NCI-H2107 (cell line): ENCODE measurements at regions not wholly inside any gene's neighbourhood (a gene's known extent, or its start where the extent isn't known, plus 50 kb on each side); places are given as distances from the start of the nearest gene placed in this dataset.
A peak's percentile ranks its signal among the peaks of the same experiment; 100 is the strongest.

ENCODE experiments used
- DNase-seq: peaks from one replicate; lab custom pipeline; 2025; lab: John Stamatoyannopoulos, UW

DNA sequence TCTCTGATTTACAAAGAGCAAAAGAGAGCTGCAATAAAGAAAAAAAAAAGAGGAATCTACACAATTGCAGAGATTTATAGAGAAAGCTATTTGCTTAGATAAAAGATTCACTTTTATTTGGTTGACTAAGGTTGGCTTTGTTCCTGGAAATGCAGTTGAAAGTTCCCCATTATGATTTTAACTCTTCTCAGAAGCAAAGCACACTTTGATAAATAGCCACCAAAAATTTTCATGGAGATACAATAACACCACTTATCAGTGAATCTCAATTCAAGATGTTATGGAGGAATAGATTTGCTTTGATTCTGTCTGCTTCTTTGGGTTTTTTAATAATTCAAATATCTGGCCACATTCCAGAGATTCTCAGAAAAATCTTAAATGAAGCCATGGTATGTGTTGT lies 88.5 kb upstream of the ANO3 start:
- no peak for DNase-seq

DNA sequence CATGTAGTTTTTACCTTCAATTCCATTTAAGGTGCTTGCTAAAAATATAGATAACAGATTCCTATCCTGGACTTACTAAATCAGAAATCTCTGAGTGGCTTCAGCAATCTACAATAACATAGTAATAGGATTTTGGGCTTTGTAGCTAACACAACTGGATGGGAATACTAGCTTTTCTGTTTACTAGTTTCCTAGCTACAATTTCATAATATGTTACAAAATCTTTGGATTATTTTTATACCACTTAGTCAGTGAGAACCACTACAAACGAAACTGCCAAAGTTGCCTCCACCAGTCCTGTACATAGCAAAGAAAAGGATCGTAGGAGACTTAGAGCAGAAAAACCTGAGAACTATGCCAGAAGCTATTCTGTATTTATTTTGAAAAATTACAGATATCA lies 87.7 kb upstream of the ANO3 start:
- DNase-seq: no peak

DNA sequence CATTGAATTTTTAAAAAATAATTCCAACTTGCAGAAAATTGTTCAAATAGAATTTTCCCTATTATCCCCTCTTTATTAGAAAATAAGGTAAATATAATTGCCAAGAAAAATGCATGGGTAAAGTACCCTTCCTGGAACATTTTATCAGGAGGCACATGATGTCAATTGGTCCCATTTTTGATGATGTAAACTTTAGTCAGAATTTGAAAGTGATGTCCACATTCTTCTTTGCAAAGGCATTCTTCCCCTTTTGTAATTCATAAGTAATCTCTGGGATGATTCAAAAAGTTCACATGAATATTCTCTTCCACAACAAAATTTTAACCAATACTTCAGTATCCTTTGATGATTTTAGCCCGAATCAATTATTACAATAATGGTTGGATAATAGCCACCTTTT lies 86.9 kb upstream of the ANO3 start:
- no peak for DNase-seq

DNA sequence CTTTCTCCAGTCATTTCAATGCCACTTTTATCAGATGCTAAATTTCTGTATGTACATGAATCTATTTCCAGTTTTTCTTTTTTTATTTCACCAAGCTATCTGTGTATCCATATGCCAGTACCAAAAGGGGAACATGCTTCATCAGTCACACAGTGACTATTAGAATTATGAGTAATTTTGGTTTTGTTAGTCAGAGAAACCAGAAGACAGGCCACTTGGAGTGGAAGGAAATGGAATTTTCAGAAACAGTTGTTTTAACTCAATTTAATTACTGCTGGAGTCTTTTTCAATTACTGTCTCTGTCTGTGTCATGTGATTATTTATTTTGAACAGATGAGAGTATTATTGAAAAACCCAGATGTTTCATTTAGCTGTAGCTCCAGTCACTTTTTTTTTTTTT lies 84.6 kb upstream of the ANO3 start:
- DNase-seq: no peak

DNA sequence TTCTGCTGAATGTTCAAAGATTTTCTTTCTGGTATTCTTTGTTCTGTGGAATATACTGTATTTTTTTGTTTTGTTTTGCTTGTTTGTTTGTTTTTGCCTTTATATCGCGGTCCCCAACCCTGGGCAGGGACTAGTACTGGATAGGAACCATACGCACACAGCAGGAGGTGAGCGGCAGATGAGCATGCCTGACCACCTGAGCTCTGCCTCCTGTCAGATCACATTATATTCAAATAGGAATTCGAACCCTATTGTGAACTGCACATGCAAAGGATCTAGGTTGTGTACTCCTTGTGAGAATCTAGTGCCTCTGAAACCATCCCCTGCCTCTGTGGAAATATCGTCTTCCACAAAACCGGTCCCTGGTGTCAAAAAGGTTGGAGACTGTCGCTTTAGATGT lies 83.3 kb upstream of the ANO3 start:
- DNase-seq: no peak

DNA sequence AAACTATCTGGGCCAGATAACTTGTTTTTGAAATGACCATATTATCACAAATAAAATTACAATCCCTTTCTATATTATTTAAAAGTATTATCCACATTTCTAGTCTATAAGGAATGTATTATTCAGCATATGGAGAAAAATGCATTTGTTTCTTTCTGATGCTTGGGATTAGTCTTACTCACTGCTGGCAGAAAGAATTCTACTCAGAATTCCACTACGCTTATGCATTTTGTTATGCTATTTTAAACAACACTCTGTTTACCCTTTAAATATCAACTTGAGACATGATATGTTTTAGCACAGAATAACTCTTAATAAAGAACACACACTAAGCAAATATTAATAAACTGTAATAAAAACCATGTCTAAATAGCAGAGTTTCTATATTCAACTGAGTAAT lies 77.6 kb upstream of the ANO3 start:
- no peak for DNase-seq

- no peak for DNase-seq
Observed at GRCh38 chr11:26263769-26264168, 68.2 kb upstream of the ANO3 start.

GRCh38 chr11:26264266-26264665 lies 67.7 kb upstream of the ANO3 start:
- no peak for DNase-seq

DNA sequence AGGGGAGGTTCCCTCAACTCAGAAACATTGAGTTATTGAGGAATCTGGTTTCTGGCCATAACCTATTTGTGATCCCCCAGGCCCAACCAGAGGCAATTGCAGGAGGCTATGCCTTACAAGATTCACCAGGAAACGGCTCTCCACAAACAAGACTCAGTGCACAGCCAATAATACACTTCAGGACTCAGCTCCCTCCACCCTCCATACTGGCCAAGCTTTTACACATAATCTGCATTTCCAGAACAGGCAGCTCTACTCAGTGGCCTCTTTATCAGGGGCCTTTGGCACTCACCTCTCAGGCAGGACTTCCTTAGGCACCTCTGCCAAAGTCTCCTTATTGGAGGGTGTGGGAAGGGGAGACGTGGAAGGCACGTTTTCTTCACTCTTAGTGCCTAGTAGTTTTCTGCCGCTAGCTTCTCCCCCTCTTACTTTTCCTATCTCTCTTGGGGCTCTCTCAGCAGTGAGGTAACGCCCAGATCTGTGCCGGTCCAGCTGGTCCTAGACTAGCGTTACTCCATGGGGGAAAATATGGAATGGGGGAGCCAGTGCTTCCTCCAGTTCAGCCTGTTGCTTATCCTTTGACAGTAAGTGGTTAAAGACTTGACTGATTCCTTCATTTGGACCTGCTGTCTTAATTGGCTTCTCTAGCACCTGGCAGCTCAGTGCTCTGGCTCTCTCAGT lies 62.8 kb upstream of the ANO3 start:
- no peak for DNase-seq

- DNase-seq: no peak
Observed at GRCh38 chr11:26271666-26272065, 60.3 kb upstream of the ANO3 start.

DNA sequence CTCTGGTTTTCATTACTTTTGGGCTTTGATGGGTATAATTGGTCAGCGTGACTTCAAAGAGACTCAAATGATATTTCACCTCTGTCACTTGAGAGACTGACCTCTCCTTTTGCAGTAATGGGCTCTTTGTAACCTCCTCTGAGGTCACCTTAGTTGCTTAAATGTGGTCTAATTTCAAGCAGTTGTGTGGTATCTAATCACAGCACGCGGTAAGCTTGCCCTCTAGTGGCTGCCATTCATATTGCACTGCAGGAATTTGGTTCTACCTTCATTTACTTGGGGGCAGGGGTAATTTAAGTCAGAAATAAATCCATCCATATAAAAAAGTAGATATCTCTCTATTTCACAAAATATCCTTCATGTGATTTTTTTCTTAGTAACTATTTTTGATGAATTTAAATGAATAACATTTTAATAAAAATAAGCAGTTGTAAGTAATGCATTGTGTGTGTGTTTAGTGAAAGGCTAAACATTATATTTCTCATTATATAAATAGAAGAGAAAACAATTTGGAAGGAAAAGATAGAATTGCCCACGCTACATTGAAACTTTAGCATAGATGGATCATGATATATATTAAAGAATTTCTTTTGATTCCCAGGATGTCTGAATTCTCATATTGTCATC lies 55.0 kb upstream of the ANO3 start:
- DNase-seq: peak; percentile 27

DNA sequence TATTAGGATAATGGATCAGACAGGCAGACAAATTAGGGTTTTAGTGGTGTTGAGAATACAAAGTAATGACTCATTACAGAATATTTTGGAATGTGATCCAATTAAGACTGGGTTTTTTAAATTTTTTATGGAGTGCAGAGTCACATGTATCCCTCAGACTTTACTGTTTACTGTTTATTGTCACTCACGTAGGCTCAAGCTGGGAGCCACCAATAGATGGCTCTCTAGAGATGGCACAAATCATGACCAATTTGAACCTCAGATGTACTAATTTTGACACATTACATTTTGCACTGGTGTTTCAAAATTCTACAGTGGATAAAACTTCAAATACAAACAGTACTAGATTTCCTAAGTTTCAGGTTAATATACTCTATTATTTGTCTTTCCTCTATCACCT lies 53.6 kb upstream of the ANO3 start:
- no peak for DNase-seq
